ENCODE measurements at regions not wholly inside any gene's neighbourhood (a gene's known extent, or its start where the extent isn't known, plus 50 kb on each side); places are given as distances from the start of the nearest gene placed in this dataset.

DNA sequence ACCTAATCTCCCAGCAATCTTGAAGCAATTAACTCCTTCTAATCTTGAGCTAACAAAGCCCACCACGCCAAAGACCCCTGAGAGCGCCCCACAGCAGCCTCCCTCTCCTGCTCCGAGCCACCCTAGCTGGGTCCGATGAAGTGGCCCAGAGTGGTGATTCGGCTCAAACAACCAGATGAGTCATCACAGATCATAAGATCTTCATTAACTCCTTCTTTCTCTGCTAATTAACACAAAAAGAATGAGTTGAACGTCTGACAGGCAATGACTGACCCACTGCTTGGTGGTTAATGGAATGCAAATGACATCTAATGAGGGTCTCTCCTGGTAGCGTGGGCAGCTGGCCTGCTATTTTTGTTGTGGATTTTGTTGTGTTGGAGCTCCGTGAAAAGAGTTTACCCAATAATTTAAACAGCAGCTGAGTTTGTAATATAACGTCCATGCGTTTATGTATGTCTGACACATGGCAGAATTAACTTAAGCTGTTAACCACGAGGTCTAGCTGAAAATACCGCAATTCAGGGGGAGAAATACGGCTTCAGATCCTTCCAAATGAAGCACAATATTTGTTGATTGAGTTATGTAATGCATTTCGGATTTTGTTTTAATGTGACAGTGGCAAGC is 161.4 kb downstream of the RAB11FIP2 start:
- DNase-seq = no peak

DNA sequence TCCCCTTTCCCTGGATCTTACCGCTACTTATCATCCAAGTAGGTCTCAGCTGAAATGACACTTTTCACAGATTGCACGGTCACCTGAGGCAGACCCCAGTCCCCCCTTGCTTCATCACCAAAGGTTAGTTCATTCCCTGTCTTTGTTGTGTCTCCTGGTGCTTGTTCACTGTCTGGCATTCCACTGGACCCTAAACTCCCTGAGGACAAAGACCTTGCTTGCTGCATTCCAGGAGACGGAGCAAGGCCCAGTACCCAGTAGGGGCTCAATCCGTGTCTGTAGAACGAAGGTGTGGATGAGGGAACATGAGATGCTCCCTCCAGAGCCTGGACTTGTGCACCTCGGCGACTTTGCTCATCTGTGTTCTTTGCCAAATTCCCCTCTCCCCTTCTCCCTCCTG is 160.0 kb downstream of the RAB11FIP2 start:
- no peak for DNase-seq

DNA sequence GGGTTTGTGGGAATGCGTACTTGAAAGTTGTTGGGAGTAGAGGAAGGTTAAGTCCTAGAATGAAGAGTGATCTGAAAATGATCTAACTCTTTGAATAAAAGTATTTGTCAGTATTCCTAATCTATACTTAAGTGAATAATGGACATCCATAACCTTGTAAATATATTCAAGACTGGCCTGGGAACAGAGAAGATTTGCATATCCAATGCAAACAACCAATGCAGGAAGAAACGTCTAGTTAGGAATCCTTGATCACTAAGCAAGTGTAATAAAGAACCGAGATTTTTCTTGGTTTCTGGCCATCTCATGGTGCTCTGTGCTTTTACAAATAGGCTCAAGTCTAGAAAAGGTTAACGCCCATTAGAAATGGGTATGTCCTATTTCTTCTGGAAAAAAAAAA is 157.1 kb downstream of the RAB11FIP2 start:
- no peak for DNase-seq

DNA sequence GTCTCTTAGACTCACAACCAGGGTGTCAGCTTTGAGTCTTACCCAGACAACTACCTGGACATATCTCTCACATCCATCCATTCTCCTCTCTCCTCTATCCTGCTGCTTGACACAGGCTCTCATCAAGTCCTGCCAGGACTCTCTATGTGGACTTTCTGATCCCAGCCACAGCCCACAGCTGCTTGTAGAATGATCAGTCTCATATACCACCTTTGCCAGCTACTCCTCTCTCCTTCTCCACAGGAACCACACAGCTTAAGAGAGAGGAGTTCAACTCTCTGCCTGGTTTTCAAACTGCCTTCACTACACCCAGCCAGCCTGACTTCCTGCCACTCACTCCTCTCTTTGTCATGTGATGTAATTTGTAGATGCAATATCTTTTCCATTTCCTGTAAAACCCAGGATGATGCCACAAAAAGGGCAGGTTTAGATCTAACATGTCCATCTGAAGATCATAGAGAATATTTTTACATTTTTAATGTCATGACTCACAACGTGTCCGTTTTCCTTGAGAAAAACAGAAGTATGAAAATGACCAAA is 154.0 kb downstream of the RAB11FIP2 start:
- no peak for DNase-seq

DNA sequence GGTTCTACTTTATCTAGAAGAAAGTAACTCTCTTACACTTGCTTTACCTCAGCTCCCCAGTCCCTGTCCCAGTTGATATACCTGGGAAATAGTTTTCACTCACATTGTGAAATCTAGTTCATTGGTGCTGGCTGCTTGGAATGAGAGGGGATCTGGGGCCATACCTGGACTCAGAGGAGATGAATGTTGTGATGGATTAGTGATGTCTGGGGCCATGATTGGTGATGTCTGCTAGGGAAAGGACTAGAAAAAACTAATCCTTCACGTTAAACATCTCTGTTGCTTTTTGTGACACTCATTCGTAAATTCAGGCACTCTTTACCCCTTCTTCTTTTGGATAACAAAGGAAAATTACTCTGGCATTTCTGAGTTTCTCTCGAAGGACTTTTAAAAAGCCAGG is 152.4 kb downstream of the RAB11FIP2 start:
- DNase-seq = no peak

DNA sequence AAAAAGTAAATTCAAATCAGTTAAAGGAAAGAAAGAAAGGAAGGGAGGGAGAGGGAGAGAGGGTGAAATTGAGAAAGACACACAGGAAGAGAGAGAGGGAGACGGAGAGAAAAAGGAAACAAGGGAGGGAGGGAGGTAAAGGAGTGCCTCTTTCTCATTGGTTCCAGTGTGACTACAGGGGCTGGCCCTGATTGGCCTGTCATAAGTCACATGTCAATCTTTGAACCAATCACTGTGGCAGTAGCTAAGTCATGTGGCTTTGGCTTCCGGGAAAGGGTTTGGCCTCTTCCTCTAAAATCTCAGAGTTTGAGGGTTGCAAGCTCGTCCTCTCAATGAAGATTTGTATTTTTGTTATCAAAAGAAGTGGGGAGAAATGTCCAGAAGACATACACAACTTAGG is 150.2 kb downstream of the RAB11FIP2 start:
- DNase-seq = no peak

DNA sequence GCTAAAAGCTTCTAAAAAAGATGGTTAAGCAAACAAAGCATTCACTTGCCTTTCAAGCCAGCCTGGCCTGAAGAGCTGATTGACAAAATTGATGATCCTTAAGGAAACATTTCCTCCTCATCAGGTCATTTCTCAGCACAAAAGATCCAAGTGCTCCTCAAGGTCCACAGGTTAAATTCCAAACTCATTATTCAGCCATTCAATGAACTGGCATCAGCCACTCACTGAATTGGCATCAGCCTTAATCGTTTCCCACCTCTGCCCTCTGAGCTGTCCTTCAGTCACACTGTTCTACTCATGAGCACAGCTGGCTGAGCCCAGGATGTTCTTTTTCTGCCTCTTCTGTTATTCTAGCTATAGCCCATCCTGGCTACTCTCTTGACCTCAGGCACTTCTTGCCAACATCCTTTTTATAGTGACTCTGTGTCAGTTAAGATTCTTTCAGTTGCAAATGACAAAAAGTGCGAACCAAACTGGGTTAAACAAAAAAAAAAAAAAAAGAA is 147.5 kb downstream of the RAB11FIP2 start:
- no peak for DNase-seq

DNA sequence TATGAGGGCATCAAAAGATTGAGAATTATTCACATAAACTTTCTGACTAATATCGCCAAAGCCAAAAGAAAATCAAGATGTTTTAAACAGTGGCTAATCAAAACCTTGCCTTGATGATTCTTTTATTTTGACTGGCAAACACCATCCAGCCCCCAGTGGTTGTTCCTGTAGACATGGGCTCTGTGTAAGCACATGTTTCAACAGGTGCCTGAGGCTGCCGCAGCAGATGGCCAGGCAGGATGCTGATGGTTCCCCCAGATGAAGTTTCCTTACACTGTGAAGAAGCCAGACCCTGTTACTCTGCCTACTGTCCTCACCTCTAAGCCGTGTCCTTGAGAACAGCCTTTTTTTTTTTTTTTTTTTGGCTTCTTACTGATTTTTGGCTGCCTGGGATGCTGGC is 146.5 kb downstream of the RAB11FIP2 start:
- no peak for DNase-seq

DNA sequence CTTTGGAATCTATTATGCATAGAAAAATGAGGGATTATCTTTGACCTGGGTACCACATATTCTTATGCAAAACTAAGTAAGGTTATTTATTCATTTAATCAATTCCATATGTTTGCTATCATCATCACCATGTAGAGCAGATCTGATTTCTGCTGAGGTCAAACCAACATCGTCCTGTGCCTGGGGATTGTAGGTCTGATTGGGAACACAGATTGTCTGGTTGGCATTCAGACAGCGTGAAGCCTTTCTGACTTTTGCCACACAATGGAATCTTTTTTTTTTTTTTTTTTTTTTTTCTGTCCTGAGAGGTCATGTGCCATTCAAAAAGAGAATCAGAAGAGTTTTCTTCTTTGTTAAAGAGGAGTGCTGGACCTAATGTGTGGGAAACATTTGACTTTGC is 142.9 kb downstream of the RAB11FIP2 start:
- DNase-seq = no peak

DNA sequence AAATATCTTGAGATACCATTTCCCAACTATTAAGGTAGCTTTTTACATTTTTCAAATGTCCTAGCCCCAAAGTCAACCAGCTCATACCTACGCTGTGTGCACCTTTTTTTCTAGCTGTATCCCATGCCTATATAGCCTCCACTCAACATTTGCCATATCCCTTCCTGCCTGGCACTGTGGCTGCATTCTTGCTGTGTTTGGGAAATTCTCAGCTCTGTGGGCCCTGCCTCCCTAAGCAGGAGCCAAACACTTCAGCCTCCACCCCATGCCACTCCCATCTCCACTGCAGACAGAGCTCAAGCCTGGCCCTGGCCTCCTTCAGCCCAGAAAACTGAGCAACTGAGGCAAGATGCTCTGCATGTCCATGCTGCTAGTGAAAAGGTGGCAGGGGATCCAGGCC is 141.3 kb downstream of the RAB11FIP2 start:
- DNase-seq = no peak

DNA sequence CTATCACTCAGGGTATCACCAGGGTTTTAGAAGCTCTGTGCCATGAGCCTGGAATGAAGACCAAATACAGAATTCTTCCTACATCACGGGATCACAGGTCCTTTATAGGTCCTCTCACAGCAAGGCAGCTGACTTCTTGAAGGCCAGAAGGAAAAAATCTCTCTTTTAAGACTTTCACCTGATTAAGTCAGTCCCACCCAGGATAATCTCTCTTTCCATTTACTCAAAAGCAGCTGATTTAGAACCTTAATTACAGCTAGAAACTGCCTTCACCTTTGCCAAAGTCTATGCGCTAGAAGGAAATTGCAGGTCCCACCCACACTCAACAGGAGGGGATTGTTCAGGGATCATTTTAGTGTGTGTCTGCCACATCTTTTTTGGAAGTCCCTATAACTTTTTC is 135.1 kb downstream of the RAB11FIP2 start:
- DNase-seq = no peak

DNA sequence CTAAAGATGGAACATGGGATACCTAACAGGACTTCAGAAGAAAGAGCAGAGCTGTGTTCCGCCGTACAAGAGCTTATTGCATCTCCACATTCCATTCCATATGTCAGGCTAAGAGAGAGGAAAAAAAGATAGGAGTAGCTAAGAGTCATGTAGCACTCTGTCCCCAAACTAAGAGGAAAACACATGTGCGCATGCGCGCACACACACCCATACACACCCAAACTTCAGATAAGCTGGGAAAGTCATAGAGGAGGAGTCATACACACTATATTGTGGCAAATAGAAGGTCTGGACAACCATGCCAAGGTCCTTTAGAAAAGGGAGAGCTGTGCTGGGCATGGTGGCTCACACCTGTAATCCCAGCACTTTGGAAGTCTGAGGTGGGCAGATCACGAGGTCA is 132.4 kb downstream of the RAB11FIP2 start:
- DNase-seq = no peak

DNA sequence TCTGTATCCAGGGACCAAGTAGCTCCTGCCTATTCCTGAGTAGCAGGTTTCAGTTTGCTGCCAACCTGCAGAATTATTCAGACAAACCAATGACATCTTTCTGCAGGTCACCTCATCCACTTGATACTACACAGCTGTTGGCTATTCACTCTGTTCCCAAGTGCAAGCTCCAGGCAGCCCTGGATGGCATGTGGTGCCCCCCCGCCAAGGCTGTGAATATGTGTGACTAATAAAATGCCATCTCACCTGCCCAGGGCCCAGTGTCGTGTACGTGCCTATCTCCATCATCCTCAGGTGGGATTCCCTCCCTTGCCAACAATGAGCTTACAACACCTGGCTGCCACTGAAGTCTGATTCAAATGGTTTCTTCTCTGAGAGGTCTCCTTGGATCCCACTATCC is 125.8 kb downstream of the RAB11FIP2 start:
- no peak for DNase-seq

DNA sequence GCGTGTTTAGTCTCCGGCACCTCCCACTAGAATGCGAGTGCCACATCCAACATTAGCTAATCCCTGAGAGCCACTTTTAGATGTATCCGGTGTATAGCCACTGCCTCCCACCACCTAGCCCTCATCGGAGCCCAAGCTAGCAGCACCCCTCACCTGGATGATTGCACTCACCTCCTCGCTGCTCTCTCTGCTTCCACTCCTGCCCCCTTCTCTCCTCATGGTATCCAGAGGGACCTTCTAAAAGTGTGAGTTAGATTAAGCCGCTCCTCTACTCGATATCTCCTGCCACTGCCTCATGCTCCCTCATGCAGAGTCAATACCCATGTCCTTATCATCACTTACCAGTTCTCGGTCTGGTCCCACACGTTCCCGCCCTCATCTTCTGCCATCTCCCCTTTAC is 125.3 kb downstream of the RAB11FIP2 start:
- DNase-seq = no peak

DNA sequence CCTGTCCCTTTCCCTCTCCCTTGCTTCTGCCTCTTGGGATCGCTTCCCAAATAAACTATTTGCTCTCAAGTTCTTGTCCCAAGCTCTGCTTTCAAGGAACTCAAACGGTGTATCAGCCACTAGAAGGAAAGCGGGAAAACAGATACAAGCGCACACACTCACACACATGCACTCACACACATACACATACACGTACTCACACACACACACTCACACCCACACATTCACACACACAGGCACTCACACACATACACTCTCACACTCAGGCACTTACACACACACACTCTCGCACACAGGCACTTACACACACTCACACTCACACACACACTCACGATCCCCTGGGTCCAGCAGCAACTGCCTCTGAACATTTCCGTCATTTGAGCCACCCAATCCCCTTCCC is 121.9 kb downstream of the RAB11FIP2 start:
- DNase-seq = no peak

DNA sequence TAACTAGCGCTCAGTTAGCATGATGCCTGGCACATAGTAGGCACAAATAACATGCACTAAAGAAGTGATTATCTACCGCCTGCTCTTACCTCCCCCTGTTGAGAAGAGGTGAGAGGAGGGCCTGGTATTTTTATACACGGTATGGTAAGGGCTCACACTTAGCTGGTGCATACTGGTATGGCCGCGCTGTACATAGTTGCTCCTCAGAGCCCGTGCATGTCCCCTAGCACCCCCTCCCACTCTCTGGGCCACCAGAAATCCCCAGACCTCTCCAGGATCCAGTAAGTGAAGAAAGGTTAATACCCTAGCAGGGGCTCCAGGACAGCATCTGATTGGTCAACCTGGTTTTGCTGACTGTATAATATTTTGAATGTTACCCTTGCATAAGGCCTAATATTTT is 121.4 kb downstream of the RAB11FIP2 start:
- no peak for DNase-seq

DNA sequence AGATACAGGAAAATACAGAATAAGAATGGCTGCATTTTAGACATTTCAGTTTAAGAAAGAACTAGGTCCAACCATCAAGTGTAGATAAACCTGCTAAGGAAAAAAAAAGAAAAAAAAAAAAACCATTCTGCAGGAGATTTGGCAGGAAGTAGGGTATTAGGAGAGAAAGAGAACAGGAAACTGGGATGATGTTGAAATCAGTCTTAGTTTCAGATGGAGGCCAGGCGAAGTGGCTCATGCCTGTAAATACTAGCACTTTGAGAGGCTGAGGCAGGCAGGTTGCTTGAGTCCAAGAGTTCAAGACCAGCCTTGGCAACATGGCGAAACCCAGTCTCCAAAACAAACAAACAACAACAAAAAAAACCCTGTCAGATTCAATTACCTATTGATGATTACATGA is 120.2 kb downstream of the RAB11FIP2 start:
- no peak for DNase-seq

DNA sequence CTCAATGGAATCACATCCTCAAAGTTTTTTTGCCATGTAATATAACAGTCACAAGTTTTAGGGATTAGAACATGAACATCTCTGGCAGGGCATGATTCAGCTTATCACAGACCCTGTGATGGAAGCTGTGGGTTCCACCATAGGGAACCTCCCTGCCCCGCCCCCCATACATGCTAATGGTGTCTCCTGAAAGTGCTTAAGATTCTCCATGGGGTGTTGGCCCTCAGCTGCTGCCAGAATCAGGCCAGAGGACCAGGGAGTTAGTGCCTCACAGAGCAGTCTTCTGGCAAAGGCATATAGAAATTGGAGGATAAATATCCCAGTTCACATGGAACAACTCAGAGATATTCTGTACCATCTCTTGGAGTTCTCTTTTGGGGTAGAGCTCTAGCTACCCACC is 119.4 kb downstream of the RAB11FIP2 start:
- no peak for DNase-seq

DNA sequence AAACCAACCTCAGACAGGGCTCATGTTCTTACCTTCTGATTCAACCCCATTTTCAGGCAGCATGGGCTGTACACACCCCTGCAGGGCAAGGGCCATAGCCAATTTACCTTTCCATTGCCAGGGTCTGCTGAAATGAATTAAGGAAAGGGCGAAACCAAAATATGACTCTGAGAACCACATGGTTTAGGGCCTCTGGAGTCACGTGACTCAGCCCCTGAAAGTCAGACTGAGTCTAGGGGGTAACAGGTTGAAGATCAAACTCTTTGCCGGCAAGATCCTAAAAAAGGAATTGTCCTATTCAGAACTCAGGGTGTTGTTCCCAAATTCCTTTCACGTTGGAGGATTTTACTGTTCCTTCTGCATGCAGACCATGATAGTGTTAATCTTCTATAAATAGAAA is 118.9 kb downstream of the RAB11FIP2 start:
- DNase-seq = no peak

DNA sequence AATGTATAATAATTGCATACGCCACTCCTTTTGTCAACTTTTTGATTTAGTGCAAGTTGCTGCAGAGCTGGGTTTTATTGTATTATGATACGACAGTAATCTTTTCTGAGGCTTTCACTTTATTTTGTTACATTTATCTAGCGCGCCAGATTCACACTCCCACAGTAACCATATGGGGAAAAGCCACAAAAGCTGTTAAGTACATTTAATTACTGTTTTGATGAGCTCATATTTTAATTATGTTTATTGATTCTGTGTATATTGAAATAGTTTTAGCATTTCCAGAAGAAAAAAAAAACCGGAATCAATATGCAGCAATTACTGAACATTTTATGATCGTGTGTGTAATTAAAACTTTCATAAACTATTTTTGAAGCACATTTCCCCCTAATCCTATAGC is 118.5 kb downstream of the RAB11FIP2 start:
- no peak for DNase-seq

DNA sequence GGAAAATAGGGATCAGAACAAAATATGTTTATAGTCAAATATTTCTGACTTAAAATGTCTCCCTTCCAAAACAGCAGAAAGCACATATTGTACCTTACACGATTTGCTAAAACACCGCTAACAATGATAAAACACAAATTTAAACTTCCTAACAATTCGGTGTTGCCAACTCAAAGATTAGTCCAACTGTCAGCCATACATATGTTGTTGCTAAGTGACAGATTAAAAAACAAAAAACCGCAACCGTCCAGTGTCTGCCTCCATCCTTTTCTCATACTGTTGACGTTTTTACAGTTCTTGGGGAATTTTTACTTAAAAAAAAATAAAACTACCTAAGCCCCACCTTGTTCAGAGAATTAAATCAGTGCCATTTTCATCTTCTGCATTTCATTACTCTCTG is 118.0 kb downstream of the RAB11FIP2 start:
- DNase-seq = no peak

DNA sequence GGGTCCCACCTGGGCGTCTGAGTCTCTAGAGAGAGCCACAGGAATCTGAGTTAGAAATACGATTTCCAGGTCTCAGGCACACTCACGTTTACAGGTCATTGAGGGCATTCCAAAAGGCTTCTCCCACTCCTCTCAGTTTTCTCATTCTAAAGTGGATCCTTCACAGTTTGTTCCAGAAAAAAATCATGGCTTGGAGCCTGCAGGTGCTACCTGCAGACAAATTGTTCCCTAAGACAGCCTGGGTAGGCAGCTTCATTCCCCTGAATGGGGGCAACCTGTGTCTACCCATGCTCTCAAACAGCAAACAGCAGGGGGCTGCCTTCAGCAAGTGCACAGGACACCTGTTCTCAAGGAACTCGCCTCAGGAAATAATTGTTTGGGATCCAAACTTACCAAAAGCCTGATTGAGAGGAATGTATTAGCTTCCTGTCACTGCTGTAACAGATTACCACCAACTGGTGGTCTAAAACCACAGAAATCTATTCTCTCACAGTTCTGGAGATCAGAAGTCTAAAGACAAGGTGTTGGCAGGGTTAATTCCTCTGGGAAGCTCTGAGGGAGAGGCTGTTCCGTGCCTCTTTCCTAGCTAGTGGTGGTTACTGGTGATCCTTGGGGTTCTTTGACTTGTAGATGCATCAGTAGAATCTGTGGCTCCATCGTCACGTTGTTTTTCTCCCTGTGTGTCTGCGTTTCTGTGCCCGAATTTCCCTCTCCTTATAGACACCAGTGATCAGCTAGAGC is 117.2 kb downstream of the RAB11FIP2 start:
- no peak for DNase-seq

DNA sequence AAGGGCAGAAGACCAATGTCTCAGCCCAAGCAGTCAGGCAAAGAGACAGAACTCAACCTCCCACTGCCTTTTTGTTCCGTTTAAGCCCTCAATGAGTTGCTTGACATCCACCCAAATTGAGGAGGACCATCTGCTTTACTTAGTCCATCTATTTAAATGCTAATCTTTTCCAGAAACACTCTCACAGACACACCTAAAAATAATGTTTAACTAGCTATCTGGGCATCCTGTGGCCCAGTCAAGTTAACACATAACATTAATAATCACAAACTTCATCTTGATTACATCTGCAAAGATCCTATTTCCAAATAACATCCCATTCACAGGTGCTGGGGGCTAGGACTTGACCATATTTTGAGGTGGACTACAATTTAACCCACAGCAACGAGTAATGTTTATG is 115.7 kb downstream of the RAB11FIP2 start:
- no peak for DNase-seq

DNA sequence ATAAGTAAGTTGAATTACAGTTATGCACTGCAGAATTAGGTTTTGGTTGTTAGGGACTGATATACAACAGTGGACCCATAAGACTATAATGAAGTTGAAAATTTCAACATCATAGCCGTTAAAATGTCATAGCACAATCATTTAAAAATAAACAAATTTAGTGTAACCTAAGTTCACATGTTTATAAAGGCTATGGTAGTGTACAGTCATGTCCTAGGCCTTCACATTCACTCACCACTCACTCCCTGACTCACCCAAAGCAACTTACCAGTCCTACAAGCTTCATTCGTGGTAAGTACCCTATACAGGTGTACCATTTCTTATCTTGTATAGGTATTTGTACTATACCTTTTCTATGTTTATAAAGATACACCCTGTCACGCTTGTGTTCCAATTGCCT is 113.7 kb downstream of the RAB11FIP2 start:
- no peak for DNase-seq

DNA sequence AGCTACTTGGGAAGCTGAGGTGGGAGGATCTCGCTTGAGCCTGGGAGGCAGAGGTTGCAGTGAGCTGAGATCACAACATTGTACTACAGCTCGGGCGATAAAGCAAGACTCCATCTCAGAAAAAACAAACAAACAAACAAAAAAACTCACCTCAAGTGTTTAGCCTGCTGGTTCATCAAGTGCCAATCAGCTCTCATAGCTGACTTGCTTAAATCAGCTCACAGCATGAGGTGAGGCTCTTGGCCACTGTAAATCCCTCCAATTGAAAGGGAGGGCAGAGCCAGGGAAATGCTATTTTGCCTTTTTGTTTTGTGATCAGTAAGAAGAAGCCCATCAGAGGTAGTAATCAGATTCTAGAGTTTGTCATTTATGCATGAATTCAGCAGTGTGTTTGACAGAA is 112.3 kb downstream of the RAB11FIP2 start:
- no peak for DNase-seq

All from right hindlimb (tissue), 1 donor.